ENCODE measurements at regions not wholly inside any gene's neighbourhood (a gene's known extent, or its start where the extent isn't known, plus 50 kb on each side); places are given as distances from the start of the nearest gene placed in this dataset.
"Not testable (repeated sequence)": the region's sequence is repeated elsewhere in the genome, so short reads cannot be mapped to it uniquely, and the experiment has no call there.

GRCh38 chr2:194822097-194822496 lies 834.9 kb upstream of the SLC39A10 start:
- DNase-seq (no peak), ATAC-seq (ENCODE audit: low read depth in 2 of 2) (no peak)
- Mint-ChIP-seq H3K4me3 (no peak overlapping the region), H3K27ac (peak overlapping the region in 2 of 6 donors; percentile 24 to 60), H3K27me3 (no peaks in the 10 kb centered on the region), H3K36me3 (no peaks in the 10 kb centered on the region), H3K4me1 (no peaks in the 10 kb centered on the region), H3K9me3 (no peaks in the 10 kb centered on the region)

GRCh38 chr2:194819367-194819766 lies 837.7 kb upstream of the SLC39A10 start:
- no peaks in the 10 kb centered on the region for H3K27me3 Mint-ChIP-seq
- DNase-seq (no peak), ATAC-seq (ENCODE audit: low read depth in 2 of 2) (no peak)
- H3K9me3 Mint-ChIP-seq: no peaks in the 10 kb centered on the region
- no peak overlapping the region for H3K27ac Mint-ChIP-seq
- no peaks in the 10 kb centered on the region for H3K36me3 Mint-ChIP-seq
- no peaks in the 10 kb centered on the region for H3K4me1 Mint-ChIP-seq
- H3K4me3 Mint-ChIP-seq: no peak overlapping the region

- no peaks in the 10 kb centered on the region for H3K4me1 Mint-ChIP-seq
- H3K36me3 Mint-ChIP-seq: no peaks in the 10 kb centered on the region
- H3K4me3 Mint-ChIP-seq: no peak overlapping the region
- no peak overlapping the region for H3K27ac Mint-ChIP-seq
- DNase-seq: no peak
- no peak for ATAC-seq (ENCODE audit: low read depth in 2 of 2)
- no peaks in the 10 kb centered on the region for H3K27me3 Mint-ChIP-seq
- no peaks in the 10 kb centered on the region for H3K9me3 Mint-ChIP-seq
Observed at GRCh38 chr2:194815475-194815874, 841.6 kb upstream of the SLC39A10 start.

GRCh38 chr2:194802589-194802988 lies 854.4 kb upstream of the SLC39A10 start:
- H3K27ac Mint-ChIP-seq: no peak overlapping the region
- H3K4me1 Mint-ChIP-seq: no peaks in the 10 kb centered on the region
- ATAC-seq (ENCODE audit: low read depth in 2 of 2): no peak
- no peak for DNase-seq
- H3K9me3 Mint-ChIP-seq: peaks cover 0 to 12% (median 6%) of the 10 kb centered on the region in 7 donors
- no peaks in the 10 kb centered on the region for H3K27me3 Mint-ChIP-seq
- no peak overlapping the region for H3K4me3 Mint-ChIP-seq
- H3K36me3 Mint-ChIP-seq: no peaks in the 10 kb centered on the region

- not testable (repeated sequence) for H3K27me3 Mint-ChIP-seq; ATAC-seq (ENCODE audit: low read depth in 2 of 2); H3K4me1 Mint-ChIP-seq; H3K9me3 Mint-ChIP-seq; H3K4me3 Mint-ChIP-seq; H3K27ac Mint-ChIP-seq; H3K36me3 Mint-ChIP-seq; DNase-seq
Observed at GRCh38 chr2:194787071-194787470, 870.0 kb upstream of the SLC39A10 start.

DNA sequence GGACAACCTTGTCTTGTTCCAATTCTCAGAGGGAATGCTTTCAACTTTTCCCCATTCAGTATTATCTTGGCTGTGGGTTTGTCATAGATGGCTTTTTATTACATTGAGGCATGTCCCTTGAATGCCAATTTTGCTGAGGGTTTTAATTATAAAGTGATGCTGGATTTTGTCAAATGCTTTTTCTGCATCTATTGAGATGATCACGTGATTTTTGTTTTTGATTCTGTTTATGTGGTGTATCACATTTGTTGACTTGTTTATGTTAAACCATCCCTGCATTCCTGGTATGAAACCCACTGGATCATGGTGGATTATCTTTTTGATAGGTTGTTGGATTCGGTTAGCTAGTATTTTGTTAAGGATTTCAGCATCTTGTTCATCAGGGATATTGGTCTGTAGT lies 885.6 kb upstream of the SLC39A10 start:
- peaks cover 0 to 16% (median 0%) of the 10 kb centered on the region in 7 donors for H3K9me3 Mint-ChIP-seq
- not testable (repeated sequence) for H3K27ac Mint-ChIP-seq; H3K4me1 Mint-ChIP-seq; DNase-seq; H3K36me3 Mint-ChIP-seq; H3K27me3 Mint-ChIP-seq; H3K4me3 Mint-ChIP-seq; ATAC-seq (ENCODE audit: low read depth in 2 of 2)

DNA sequence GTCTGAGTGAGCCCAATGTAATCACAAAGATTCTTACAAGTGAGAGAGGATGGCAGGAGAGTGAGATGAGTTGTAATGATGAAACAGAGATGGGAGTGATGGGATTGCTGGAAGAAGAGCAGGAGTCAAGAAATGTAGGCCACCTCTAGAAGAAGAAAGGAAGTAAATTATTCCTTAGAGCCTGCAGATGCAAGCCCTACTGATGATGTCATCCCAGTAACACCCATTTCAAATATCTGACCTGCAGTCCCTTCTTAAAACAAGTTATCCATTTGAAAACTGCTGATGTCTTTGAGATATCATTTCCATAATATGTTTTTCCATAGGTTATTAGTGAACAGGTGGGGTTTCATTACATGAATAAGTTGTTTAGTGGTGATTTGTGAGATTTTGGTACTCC lies 888.0 kb upstream of the SLC39A10 start:
- DNase-seq: no peak
- Mint-ChIP-seq H3K9me3 (peaks cover 0 to 16% (median 0%) of the 10 kb centered on the region in 7 donors), H3K27ac (no peak overlapping the region), H3K4me3 (no peak overlapping the region), H3K27me3 (no peaks in the 10 kb centered on the region), H3K4me1 (no peaks in the 10 kb centered on the region), H3K36me3 (no peaks in the 10 kb centered on the region)
- ATAC-seq (ENCODE audit: low read depth in 2 of 2): no peak

DNA sequence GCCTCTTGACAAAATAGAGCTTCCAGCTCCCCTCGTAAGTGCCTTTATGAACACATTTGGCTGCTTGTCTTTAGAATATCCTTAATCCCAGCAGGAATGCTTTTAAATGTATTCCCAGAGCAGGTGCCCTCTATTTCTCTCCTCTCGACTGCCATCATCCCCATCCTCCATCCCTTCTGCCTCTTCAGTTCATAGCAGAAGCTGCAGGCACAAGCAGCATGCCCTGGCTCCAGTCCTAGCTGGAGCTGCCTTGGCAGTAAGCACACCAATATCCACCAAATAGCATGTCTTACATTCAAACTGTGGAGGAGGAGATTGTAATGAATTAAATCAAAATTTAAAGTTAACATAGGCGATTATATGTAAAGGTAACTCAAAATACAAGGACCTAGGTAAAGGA lies 891.3 kb upstream of the SLC39A10 start:
- ATAC-seq (ENCODE audit: low read depth in 2 of 2) (no peak), DNase-seq (no peak)
- Mint-ChIP-seq H3K36me3 (no peaks in the 10 kb centered on the region), H3K4me1 (no peaks in the 10 kb centered on the region), H3K9me3 (peaks cover 0 to 9% (median 0%) of the 10 kb centered on the region in 7 donors), H3K27me3 (no peaks in the 10 kb centered on the region), H3K4me3 (no peak overlapping the region), H3K27ac (no peak overlapping the region)

GRCh38 chr2:194750926-194751325 lies 906.1 kb upstream of the SLC39A10 start:
- DNase-seq (no peak), ATAC-seq (ENCODE audit: low read depth in 2 of 2) (no peak)
- no peaks in the 10 kb centered on the region for H3K9me3 Mint-ChIP-seq
- peaks cover 0 to 5% (median 0%) of the 10 kb centered on the region in 3 donors for H3K27me3 Mint-ChIP-seq
- no peaks in the 10 kb centered on the region for H3K36me3 Mint-ChIP-seq
- H3K4me1 Mint-ChIP-seq: no peaks in the 10 kb centered on the region
- H3K27ac Mint-ChIP-seq: no peak overlapping the region
- H3K4me3 Mint-ChIP-seq: no peak overlapping the region

DNA sequence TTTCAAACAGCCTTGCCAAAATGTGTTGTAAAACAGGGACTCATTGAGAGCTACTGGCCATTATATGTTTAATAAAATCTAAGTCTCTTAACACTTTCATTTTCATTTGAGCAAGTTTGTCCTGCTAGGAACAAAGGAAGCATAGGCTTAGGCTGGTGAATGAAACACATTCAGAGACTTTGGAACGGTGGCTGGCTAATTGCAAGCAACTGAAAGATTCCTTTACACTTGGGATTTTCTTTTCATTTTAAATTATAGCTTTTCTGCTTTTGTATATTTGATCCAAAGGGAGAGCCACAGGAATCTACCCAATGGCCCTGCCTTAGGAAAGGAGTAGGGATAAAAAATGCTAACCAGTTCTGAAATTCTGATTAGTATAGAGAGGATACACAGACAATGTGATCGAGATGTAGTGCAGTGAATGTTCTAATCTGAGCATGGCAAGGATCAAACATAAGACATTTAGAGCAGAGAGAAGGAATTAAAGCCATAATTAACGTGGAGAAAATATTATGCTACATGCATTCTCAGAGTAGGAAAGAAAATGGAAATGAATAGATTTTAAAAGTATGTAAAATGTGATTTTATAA lies 911.4 kb upstream of the SLC39A10 start:
- peaks cover 0 to 5% (median 0%) of the 10 kb centered on the region in 3 donors for H3K27me3 Mint-ChIP-seq
- no peak overlapping the region for H3K27ac Mint-ChIP-seq
- H3K9me3 Mint-ChIP-seq: no peaks in the 10 kb centered on the region
- H3K4me3 Mint-ChIP-seq: no peak overlapping the region
- no peaks in the 10 kb centered on the region for H3K36me3 Mint-ChIP-seq
- ATAC-seq (ENCODE audit: low read depth in 2 of 2) (no peak), DNase-seq (no peak)
- no peaks in the 10 kb centered on the region for H3K4me1 Mint-ChIP-seq

DNA sequence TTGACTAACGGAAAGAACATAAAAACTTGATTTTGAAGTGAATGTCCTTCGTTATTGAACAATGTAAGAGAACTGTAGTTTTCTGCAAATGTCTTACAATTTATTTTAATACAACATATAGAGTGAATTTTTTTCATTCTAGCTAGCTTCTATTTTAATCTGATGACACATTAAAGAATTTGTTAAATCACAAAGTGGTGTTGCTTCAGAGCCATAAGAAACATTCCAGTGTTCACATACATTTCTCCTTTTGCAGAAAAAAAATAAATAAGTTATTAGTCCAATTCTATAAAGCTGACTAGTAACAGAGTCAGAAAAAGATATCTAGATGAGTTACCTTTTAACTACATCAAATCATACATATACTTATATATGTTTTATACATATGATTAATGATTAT lies 914.3 kb upstream of the SLC39A10 start:
- DNase-seq (no peak), ATAC-seq (ENCODE audit: low read depth in 2 of 2) (no peak)
- Mint-ChIP-seq H3K36me3 (no peaks in the 10 kb centered on the region), H3K4me3 (no peak overlapping the region), H3K4me1 (no peaks in the 10 kb centered on the region), H3K27me3 (no peaks in the 10 kb centered on the region), H3K27ac (no peak overlapping the region), H3K9me3 (no peaks in the 10 kb centered on the region)

DNA sequence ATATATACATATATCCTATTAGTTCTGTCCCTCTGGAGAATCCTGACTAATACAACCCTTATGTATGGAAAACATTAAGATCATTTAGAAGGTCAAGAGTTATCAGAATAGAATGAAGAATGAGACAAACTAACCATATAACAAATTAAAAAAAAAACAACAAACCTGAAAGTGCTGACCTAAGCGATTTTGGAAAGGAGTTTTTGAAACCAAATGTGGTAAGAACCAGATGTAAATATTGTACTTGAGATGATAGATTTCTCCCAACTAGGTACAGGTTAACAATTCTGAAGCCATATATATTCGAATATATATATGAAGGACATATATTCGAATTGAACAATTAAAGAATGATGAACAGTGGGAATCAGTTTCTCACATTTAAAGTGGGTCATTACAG lies 917.8 kb upstream of the SLC39A10 start:
- H3K27me3 Mint-ChIP-seq: no peaks in the 10 kb centered on the region
- no peaks in the 10 kb centered on the region for H3K4me1 Mint-ChIP-seq

DNA sequence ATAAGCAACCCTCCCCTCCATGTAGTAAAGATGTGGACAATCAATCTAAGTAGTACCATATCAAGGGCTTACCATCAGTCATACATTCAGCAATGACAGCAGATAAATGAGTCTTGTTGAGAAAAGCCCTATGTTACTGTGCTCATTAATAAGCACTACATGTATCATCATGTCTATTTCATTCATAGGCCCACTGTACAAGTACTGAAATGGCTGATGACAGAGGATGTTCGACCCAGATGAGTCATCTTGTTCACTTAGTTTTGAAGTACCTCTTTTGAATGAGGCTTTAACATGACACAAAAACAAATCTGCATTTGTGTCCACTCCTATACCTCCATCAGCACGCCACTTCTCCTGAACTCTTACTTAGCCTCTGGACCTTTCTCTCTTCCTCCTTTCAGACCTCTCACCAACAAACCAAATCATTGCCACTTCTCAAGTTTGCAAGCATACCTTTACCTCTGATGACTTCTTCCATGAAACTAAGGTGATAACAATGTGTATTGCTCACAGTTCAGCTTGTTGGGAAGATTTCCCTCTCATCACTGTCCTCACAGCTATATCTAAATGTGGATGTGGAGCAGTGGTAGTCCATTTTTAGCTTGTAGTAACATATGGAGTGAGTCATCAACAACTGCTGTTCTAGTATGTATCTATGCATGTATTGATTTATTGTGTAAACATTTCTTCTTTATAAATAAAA lies 921.0 kb upstream of the SLC39A10 start:
- Mint-ChIP-seq H3K4me3 (no peak overlapping the region), H3K27me3 (no peaks in the 10 kb centered on the region)

More for the DNA sequence above, 917.8 kb upstream of the SLC39A10 start:
- DNase-seq (no peak), ATAC-seq (ENCODE audit: low read depth in 2 of 2) (no peak)
- H3K36me3 Mint-ChIP-seq: no peaks in the 10 kb centered on the region
- peaks cover 0 to 5% (median 0%) of the 10 kb centered on the region in 7 donors for H3K9me3 Mint-ChIP-seq
- no peak overlapping the region for H3K27ac Mint-ChIP-seq
- no peak overlapping the region for H3K4me3 Mint-ChIP-seq

GRCh38 chr2:194730266-194730665 lies 926.8 kb upstream of the SLC39A10 start:
- Mint-ChIP-seq H3K9me3 (peaks cover 0 to 4% (median 0%) of the 10 kb centered on the region in 7 donors), H3K4me1 (no peaks in the 10 kb centered on the region), H3K27ac (no peak overlapping the region), H3K27me3 (no peaks in the 10 kb centered on the region), H3K4me3 (no peak overlapping the region), H3K36me3 (no peaks in the 10 kb centered on the region)
- DNase-seq (no peak), ATAC-seq (ENCODE audit: low read depth in 2 of 2) (no peak)

More for the DNA sequence above, 921.0 kb upstream of the SLC39A10 start:
- DNase-seq: no peak
- ATAC-seq (ENCODE audit: low read depth in 2 of 2): no peak
- Mint-ChIP-seq H3K36me3 (no peaks in the 10 kb centered on the region), H3K4me1 (no peaks in the 10 kb centered on the region), H3K27ac (no peak overlapping the region), H3K9me3 (peaks cover 0 to 5% (median 2%) of the 10 kb centered on the region in 7 donors)
